Hepatocyte (in vitro differentiated cells): ENCODE measurements at regions not wholly inside any gene's neighbourhood (a gene's known extent, or its start where the extent isn't known, plus 50 kb on each side); places are given as distances from the start of the nearest gene placed in this dataset.
"Not testable (repeated sequence)": the region's sequence is repeated elsewhere in the genome, so short reads cannot be mapped to it uniquely, and the experiment has no call there.

Experiments used
- DNase-seq: peaks from one replicate; pipeline ENCODE4 v3.0.0-alpha.2; 2016; ENCODE audit warnings: low spot score
- H2AFZ ChIP-seq: fragments of 200-600 bp; sonication (generic); 2 replicates; pipeline ENCODE4 v1.6.0; 2016; ENCODE audit warnings: antibody characterized with exemption, mild to moderate bottlenecking
- H3K27ac ChIP-seq: fragments of 200-600 bp; sonication (generic); 2 replicates; pipeline ENCODE4 v1.5.1; 2016; ENCODE audit warnings: mild to moderate bottlenecking
- H3K27me3 ChIP-seq: fragments of 200-600 bp; sonication (generic); 2 replicates; pipeline ENCODE4 v1.6.1; 2016
- H3K36me3 ChIP-seq: fragments of 200-600 bp; sonication (generic); replicated peaks from 2 replicates; pipeline ENCODE4 v1.5.1; 2016; ENCODE audit warnings: low read depth; ENCODE audit not compliant: insufficient read depth
- H3K4me1 ChIP-seq: fragments of 200-600 bp; sonication (generic); 2 replicates; pipeline ENCODE4 v1.5.1; 2016; ENCODE audit warnings: mild to moderate bottlenecking, moderate library complexity; ENCODE audit not compliant: insufficient read depth
- H3K4me2 ChIP-seq: fragments of 200-600 bp; sonication (generic); 2 replicates; pipeline ENCODE4 v1.6.0; 2016
- H3K4me3 ChIP-seq: fragments of 200-600 bp; sonication (generic); 2 replicates; pipeline ENCODE4 v1.5.1; 2016; ENCODE audit warnings: mild to moderate bottlenecking
- H3K79me2 ChIP-seq: fragments of 200-600 bp; sonication (generic); 2 replicates; pipeline ENCODE4 v1.6.0; 2017; ENCODE audit warnings: mild to moderate bottlenecking
- H3K9me2 ChIP-seq: fragments of 200-600 bp; sonication (generic); replicated peaks from 2 replicates; pipeline ENCODE4 v1.6.0; 2017; ENCODE audit warnings: mild to moderate bottlenecking; ENCODE audit not compliant: insufficient read depth
- H3K9me3 ChIP-seq: fragments of 200-600 bp; sonication (generic); 2 replicates; pipeline ENCODE4 v1.5.1; 2016; ENCODE audit warnings: low read depth, mild to moderate bottlenecking
- H4K20me1 ChIP-seq: fragments of 200-600 bp; sonication (generic); 2 replicates; pipeline ENCODE4 v1.6.0; 2016; ENCODE audit warnings: mild to moderate bottlenecking; ENCODE audit not compliant: insufficient read depth, poor library complexity, severe bottlenecking
- CTCF ChIP-seq: fragments of 200-600 bp; sonication (generic); IDR thresholded peaks from 2 replicates; pipeline ENCODE4 v1.5.1; 2016; ENCODE audit warnings: antibody characterized with exemption, mild to moderate bottlenecking; ENCODE audit not compliant: poor library complexity
- EZH2 ChIP-seq: fragments of 200-600 bp; sonication (generic); IDR thresholded peaks from 2 replicates; pipeline ENCODE4 v1.6.1; 2016; ENCODE audit warnings: antibody characterized with exemption, mild to moderate bottlenecking, borderline replicate concordance
- EZH2phosphoT487 ChIP-seq: fragments of 200-600 bp; sonication (generic); IDR thresholded peaks from one replicate; pipeline ENCODE4 v1.6.1; 2018; ENCODE audit warnings: antibody characterized with exemption, mild to moderate bottlenecking, low read depth, moderate library complexity; ENCODE audit not compliant: unreplicated experiment, severe bottlenecking
- WGBS: methylation state at CpG from one replicate; pipeline ENCODE4 v1.1.6; 2016; ENCODE audit warnings: low lambda C conversion rate; ENCODE audit errors: missing lambda C conversion rate; 5-methylcytosine and 5-hydroxymethylcytosine counted together

GRCh38 chr10:23584396-23584795 lies 145.5 kb downstream of the OTUD1 start:
- Histone ChIP-seq H3K36me3 (no peaks in the 10 kb centered on the region), H2AFZ (no peak overlapping the region), H3K9me2 (no peaks in the 10 kb centered on the region), H3K79me2 (no peaks in the 10 kb centered on the region), H4K20me1 (no peaks in the 10 kb centered on the region), H3K27ac (no peak overlapping the region), H3K9me3 (no peaks in the 10 kb centered on the region), H3K4me3 (no peak overlapping the region), H3K4me2 (no peak overlapping the region), H3K4me1 (no peaks in the 10 kb centered on the region), H3K27me3 (no peaks in the 10 kb centered on the region)
- WGBS: 98% methylated on average over 2 of the region's 2 CpGs
- DNase-seq: no peak
- TF ChIP-seq EZH2: no peak
- TF ChIP-seq CTCF: no peak
- TF ChIP-seq EZH2phosphoT487: no peak

DNA sequence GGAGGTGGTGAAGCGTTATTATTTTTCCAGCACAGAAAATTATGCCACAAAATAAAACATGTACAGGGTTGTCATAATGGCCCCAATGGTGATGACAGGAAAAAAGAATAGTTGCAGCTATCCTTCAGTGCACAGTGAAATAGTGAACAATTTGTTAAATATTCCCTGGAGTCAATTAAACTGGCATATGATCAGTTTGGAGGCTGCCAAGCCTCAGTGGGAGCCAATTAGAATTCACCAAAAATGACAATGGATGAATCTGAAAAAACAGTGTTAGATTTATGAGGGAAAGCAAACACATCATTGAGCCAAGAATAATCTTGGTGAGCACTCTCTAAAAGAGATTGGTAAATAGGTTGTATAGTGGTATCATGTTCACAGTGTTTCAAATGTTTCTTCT lies 146.3 kb downstream of the OTUD1 start:
- WGBS: 85% methylated on average over 1 of the region's 1 CpG
- no peak overlapping the region for H3K4me2 ChIP-seq
- no peak for DNase-seq

DNA sequence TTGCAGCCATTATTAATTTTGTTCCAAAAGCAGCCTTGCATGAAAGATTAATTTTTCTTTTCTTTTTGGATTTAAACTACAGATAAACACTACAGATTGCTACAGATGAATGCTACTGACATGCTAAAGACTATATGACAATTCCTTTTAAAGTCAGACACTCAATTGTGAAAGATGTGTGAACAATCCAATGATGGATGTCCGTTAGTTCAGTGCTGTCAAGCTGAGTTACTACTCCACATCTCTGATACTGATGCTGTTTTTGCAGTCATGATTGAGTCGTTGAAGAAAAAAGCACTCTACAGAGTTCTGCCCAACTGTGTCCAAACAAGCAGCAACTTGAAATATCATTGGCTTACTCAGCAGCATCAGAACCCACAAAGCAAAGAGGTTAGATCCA lies 146.8 kb downstream of the OTUD1 start:
- H3K4me3 ChIP-seq: no peak overlapping the region
- H3K4me1 ChIP-seq: no peaks in the 10 kb centered on the region
- no peak overlapping the region for H3K27ac ChIP-seq
- no peaks in the 10 kb centered on the region for H3K36me3 ChIP-seq
- H4K20me1 ChIP-seq: no peaks in the 10 kb centered on the region
- no peaks in the 10 kb centered on the region for H3K27me3 ChIP-seq
- DNase-seq: no peak
- H3K4me2 ChIP-seq: no peak overlapping the region
- 63% methylated on average over 2 of the region's 2 CpGs for WGBS
- H3K9me2 ChIP-seq: no peaks in the 10 kb centered on the region
- no peaks in the 10 kb centered on the region for H3K9me3 ChIP-seq
- no peaks in the 10 kb centered on the region for H3K79me2 ChIP-seq
- TF ChIP-seq EZH2: no peak
- no peak for TF ChIP-seq EZH2phosphoT487
- TF ChIP-seq CTCF: no peak
- no peak overlapping the region for H2AFZ ChIP-seq

More for the DNA sequence above, 146.3 kb downstream of the OTUD1 start:
- no peaks in the 10 kb centered on the region for H3K36me3 ChIP-seq
- H3K79me2 ChIP-seq: no peaks in the 10 kb centered on the region
- no peaks in the 10 kb centered on the region for H3K4me1 ChIP-seq
- H4K20me1 ChIP-seq: no peaks in the 10 kb centered on the region
- H3K4me3 ChIP-seq: no peak overlapping the region
- TF ChIP-seq EZH2: no peak
- no peak for TF ChIP-seq EZH2phosphoT487
- no peak for TF ChIP-seq CTCF
- no peaks in the 10 kb centered on the region for H3K9me3 ChIP-seq
- H2AFZ ChIP-seq: no peak overlapping the region
- H3K27me3 ChIP-seq: no peaks in the 10 kb centered on the region
- H3K27ac ChIP-seq: no peak overlapping the region
- no peaks in the 10 kb centered on the region for H3K9me2 ChIP-seq

- not testable (repeated sequence) for H3K79me2 ChIP-seq, H3K27ac ChIP-seq, DNase-seq, H3K9me3 ChIP-seq, H3K4me2 ChIP-seq, H3K9me2 ChIP-seq, H3K4me3 ChIP-seq, H2AFZ ChIP-seq, H3K36me3 ChIP-seq, H3K27me3 ChIP-seq, H4K20me1 ChIP-seq, H3K4me1 ChIP-seq
- 89% methylated on average over 10 of the region's 10 CpGs for WGBS
Measured at GRCh38 chr10:23595278-23595677, 156.4 kb downstream of the OTUD1 start.
